A549 (cell line): ENCODE measurements at regions not wholly inside any gene's neighbourhood (a gene's known extent, or its start where the extent isn't known, plus 50 kb on each side); places are given as distances from the start of the nearest gene placed in this dataset.

Source experiments
- ATAC-seq, 2 experiments: fragments of 200-7000 bp in 1 of 2; fragments of >200 bp in 1 of 2; cut with Nextera tagmentation in 1 of 2; cut with Tn5 transposase in 1 of 2; 3 replicates each; pipeline versions ENCODE4 v1.8.0 to v1.9.1; 2018 to 2020; ENCODE audit warnings: mild to moderate bottlenecking in 1 of 2, moderate library complexity in 1 of 2
- CTCF ChIA-PET: fragments of 300-600 bp; sonication (Branson Sonifier 250); formaldehyde crosslinking; extraction: SDS; loops from one replicate; lab custom pipeline; 2021; ENCODE audit warnings: antibody characterized with exemption, inconsistent platforms; lab: Yijun Ruan, JAX
- POLR2A ChIA-PET: fragments of 350-600 bp; formaldehyde crosslinking; extraction: SDS; loops from one replicate; lab custom pipeline; 2021; ENCODE audit warnings: antibody characterized with exemption, inconsistent platforms; lab: Yijun Ruan, JAX
- DNase-seq, 2 experiments: peaks; one replicate each; pipeline versions ENCODE4 v3.0.0 to v3.0.0-alpha.2; 2011 to 2016; ENCODE audit warnings: low read depth in 1 of 2, low spot score in 1 of 2
- FAIRE-seq: peaks from 2 replicates; lab custom pipeline; 2011; peaks lifted over from hg19 to GRCh38; lab: Jason Lieb, UNC
- H3K27ac ChIP-seq, 2 experiments: fragments of >200 bp; sonication (Bioruptor Twin); formaldehyde crosslinking; 3 replicates each; pipeline ENCODE4 v1.5.1; 2016 to 2017
- H3K4me1 ChIP-seq: fragments of >200 bp; sonication (Bioruptor Twin); formaldehyde crosslinking; 3 replicates; pipeline ENCODE4 v1.6.1; 2016
- H3K4me2 ChIP-seq: fragments of >200 bp; sonication (Bioruptor Twin); formaldehyde crosslinking; 3 replicates; pipeline ENCODE4 v1.6.1; 2016
- H3K4me3 ChIP-seq: fragments of >200 bp; sonication (Bioruptor Twin); formaldehyde crosslinking; 3 replicates; pipeline ENCODE4 v1.5.1; 2016
- H3K9me3 ChIP-seq: fragments of >200 bp; sonication (Bioruptor Twin); formaldehyde crosslinking; 3 replicates; pipeline ENCODE4 v1.6.1; 2016
- BHLHE40 ChIP-seq: IDR thresholded peaks from 2 replicates; pipeline ENCODE4 v1.6.1; 2012; ENCODE audit warnings: low read depth, low read length, inconsistent platforms
- CBX2 ChIP-seq: fragments of 200-600 bp; sonication (generic); IDR thresholded peaks from 2 replicates; pipeline ENCODE4 v1.6.1; 2016; ENCODE audit warnings: low read depth, mild to moderate bottlenecking, borderline replicate concordance
- CBX8 ChIP-seq: fragments of 200-600 bp; sonication (generic); IDR thresholded peaks from 2 replicates; pipeline ENCODE4 v1.6.1; 2016
- CEBPB ChIP-seq, 2 experiments: fragments of >200 bp in 1 of 2; sonication (Bioruptor Twin) in 1 of 2; formaldehyde crosslinking in 1 of 2; IDR thresholded peaks; 2 replicates each; pipeline ENCODE4 v1.6.1; 2012 to 2016
- CHD2 ChIP-seq: fragments of 150-350 bp; IDR thresholded peaks from 2 replicates; pipeline ENCODE4 v1.6.1; 2014; ENCODE audit warnings: low read length; ENCODE audit not compliant: partially characterized antibody
- CHD4 ChIP-seq: fragments of 200-600 bp; sonication (generic); IDR thresholded peaks from 2 replicates; pipeline ENCODE4 v1.6.1; 2016; ENCODE audit warnings: antibody characterized with exemption, mild to moderate bottlenecking, borderline replicate concordance
- EHF ChIP-seq: fragments of 250-450 bp; sonication (Bioruptor Pico); IDR thresholded peaks from 2 replicates; pipeline ENCODE4 v1.5.0; 2020; ENCODE audit warnings: mild to moderate bottlenecking
- EP300 ChIP-seq, 2 experiments: fragments of >200 bp; sonication (Bioruptor Twin); formaldehyde crosslinking; IDR thresholded peaks; 2 replicates in 1 of 2; 3 replicates in 1 of 2; pipeline ENCODE4 v1.6.1; 2016 to 2017
- FOSB ChIP-seq: fragments of 250-450 bp; sonication (Bioruptor Pico); IDR thresholded peaks from 2 replicates; pipeline ENCODE4 v1.5.0; 2020; ENCODE audit warnings: mild to moderate bottlenecking, moderate library complexity
- HEYL ChIP-seq: fragments of 250-450 bp; sonication (Bioruptor Pico); IDR thresholded peaks from 2 replicates; pipeline ENCODE4 v1.8.0; 2021; ENCODE audit warnings: mild to moderate bottlenecking, moderate library complexity
- HOXB13 ChIP-seq: fragments of 250-450 bp; sonication (Bioruptor Pico); IDR thresholded peaks from 2 replicates; pipeline ENCODE4 v1.5.0; 2020; ENCODE audit warnings: low read depth, mild to moderate bottlenecking, moderate library complexity
- HOXB5 ChIP-seq: fragments of 250-450 bp; sonication (Bioruptor Pico); IDR thresholded peaks from 2 replicates; pipeline ENCODE4 v1.5.0; 2020; ENCODE audit warnings: mild to moderate bottlenecking, moderate library complexity
- KDM1A ChIP-seq: fragments of 200-600 bp; sonication (generic); IDR thresholded peaks from 2 replicates; pipeline ENCODE4 v1.6.1; 2016; ENCODE audit warnings: low read depth, mild to moderate bottlenecking
- MAFK ChIP-seq: fragments of 450-650 bp; IDR thresholded peaks from 2 replicates; pipeline ENCODE4 v1.6.1; 2014; ENCODE audit not compliant: partially characterized antibody
- POLR2AphosphoS2 ChIP-seq: conservative IDR thresholded peaks from 2 replicates; pipeline ENCODE4 v1.6.1; 2012; ENCODE audit warnings: low read length, improper control_type of control experiment, inconsistent platforms
- RCOR1 ChIP-seq: fragments of 150-350 bp; IDR thresholded peaks from 2 replicates; pipeline ENCODE4 v1.6.1; 2014; ENCODE audit warnings: antibody characterized with exemption, low read length, low read depth
- SREBF2 ChIP-seq: fragments of 450-650 bp; IDR thresholded peaks from 2 replicates; pipeline ENCODE4 v1.6.1; 2014; ENCODE audit warnings: mild to moderate bottlenecking, moderate library complexity
- ZNF302 ChIP-seq: fragments of 250-450 bp; sonication (Bioruptor Pico); IDR thresholded peaks from 2 replicates; pipeline ENCODE4 v1.9.0; 2021; ENCODE audit warnings: inconsistent platforms, mild to moderate bottlenecking, moderate library complexity
- WGBS: methylation state at CpG from one replicate; pipeline ENCODE4 v1.1.6; 2017; ENCODE audit errors: missing lambda C conversion rate; 5-methylcytosine and 5-hydroxymethylcytosine counted together
- TF ChIP-seq, protein P1 (sequence below): fragments of 200-600 bp; sonication (generic); IDR thresholded peaks from 2 replicates; pipeline ENCODE4 v1.6.1; 2016; ENCODE audit warnings: antibody characterized with exemption, mild to moderate bottlenecking, moderate library complexity
- TF ChIP-seq, protein P2 (sequence below): fragments of >200 bp; sonication (Bioruptor Twin); formaldehyde crosslinking; IDR thresholded peaks from 3 replicates; pipeline ENCODE4 v1.6.1; 2016

DNA sequence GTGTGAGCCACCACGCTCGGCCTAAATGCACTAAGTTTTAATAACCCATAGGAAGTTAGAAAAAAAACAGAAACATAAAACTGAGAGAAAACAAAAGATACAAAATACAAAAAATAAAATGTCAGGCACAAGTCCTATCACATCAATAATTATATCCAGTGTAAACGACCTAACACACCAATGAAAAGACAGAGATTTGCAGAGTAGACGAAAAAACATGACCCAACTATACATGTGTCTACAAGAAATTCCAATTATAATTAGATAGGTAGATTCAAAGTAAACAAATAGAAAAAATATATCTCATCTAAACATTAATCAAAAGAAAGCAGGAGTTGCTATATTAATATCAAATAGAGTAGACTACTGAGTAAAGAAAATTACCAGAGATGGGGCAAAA lies 69.4 kb upstream of the NUDT4 start:
- CTCF ChIA-PET, result interaction anchor here (1.3 kb wide), 1 partner anchor 72 kb away, joined by 3 read pairs; no protein-coding TSS in a partner anchor
- POLR2A ChIA-PET, result no interaction called here
- no peak for FAIRE-seq
- H3K4me1 ChIP-seq, result no peaks in the 10 kb centered on the region
- no peak for ATAC-seq
- H3K4me2 ChIP-seq, result no peak overlapping the region
- TF ChIP-seq BHLHE40, result no peak
- peak; percentile 61 for TF ChIP-seq MAFK
- TF ChIP-seq CBX2, result no peak
- no peak overlapping the region for H3K4me3 ChIP-seq
- WGBS, result 58% methylated on average over 4 of the region's 4 CpGs
- DNase-seq, result no peak
- H3K9me3 ChIP-seq, result no peaks in the 10 kb centered on the region
- no peak overlapping the region for H3K27ac ChIP-seq

DNA sequence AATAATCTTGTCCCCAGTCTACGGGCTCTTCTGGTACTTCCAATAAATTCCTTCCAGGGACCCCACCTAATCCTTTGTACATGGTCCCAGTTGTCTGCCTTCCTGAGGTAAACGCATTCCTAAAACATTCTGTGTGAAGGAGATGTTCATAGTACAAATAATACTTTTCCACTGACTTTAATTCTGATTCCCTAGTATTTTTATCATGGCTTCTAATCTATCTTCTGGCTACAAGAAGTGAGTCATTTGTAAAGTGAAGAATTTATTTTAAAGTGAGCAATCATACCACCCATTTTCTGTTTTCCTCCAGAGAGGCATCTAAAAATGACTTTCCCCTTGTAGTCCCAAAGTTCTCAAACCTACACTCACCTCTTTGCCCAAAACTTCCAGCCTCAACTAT lies 65.9 kb upstream of the NUDT4 start:
- Histone ChIP-seq H3K4me3 (no peak overlapping the region), H3K4me2 (no peak overlapping the region), H3K27ac (no peak overlapping the region), H3K4me1 (peaks cover 7% of the 10 kb centered on the region; the same call in 1 of the 3 replicates), H3K9me3 (no peaks in the 10 kb centered on the region)
- FAIRE-seq (no peak), DNase-seq (no peak), ATAC-seq (no peak)
- 86% methylated on average over 2 of the region's 2 CpGs for WGBS
- no peak for TF ChIP-seq CBX2
- TF ChIP-seq FOSB (CRISPR knock-in tag), result no peak
- TF ChIP-seq POLR2AphosphoS2, result no peak
- TF ChIP-seq, protein P1, sequence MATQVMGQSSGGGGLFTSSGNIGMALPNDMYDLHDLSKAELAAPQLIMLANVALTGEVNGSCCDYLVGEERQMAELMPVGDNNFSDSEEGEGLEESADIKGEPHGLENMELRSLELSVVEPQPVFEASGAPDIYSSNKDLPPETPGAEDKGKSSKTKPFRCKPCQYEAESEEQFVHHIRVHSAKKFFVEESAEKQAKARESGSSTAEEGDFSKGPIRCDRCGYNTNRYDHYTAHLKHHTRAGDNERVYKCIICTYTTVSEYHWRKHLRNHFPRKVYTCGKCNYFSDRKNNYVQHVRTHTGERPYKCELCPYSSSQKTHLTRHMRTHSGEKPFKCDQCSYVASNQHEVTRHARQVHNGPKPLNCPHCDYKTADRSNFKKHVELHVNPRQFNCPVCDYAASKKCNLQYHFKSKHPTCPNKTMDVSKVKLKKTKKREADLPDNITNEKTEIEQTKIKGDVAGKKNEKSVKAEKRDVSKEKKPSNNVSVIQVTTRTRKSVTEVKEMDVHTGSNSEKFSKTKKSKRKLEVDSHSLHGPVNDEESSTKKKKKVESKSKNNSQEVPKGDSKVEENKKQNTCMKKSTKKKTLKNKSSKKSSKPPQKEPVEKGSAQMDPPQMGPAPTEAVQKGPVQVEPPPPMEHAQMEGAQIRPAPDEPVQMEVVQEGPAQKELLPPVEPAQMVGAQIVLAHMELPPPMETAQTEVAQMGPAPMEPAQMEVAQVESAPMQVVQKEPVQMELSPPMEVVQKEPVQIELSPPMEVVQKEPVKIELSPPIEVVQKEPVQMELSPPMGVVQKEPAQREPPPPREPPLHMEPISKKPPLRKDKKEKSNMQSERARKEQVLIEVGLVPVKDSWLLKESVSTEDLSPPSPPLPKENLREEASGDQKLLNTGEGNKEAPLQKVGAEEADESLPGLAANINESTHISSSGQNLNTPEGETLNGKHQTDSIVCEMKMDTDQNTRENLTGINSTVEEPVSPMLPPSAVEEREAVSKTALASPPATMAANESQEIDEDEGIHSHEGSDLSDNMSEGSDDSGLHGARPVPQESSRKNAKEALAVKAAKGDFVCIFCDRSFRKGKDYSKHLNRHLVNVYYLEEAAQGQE, result no peak
- TF ChIP-seq HEYL, result no peak
- TF ChIP-seq SREBF2, result no peak
- no peak for TF ChIP-seq CBX8
- TF ChIP-seq, protein P2, sequence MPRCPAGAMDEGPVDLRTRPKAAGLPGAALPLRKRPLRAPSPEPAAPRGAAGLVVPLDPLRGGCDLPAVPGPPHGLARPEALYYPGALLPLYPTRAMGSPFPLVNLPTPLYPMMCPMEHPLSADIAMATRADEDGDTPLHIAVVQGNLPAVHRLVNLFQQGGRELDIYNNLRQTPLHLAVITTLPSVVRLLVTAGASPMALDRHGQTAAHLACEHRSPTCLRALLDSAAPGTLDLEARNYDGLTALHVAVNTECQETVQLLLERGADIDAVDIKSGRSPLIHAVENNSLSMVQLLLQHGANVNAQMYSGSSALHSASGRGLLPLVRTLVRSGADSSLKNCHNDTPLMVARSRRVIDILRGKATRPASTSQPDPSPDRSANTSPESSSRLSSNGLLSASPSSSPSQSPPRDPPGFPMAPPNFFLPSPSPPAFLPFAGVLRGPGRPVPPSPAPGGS, result no peak
- no peak for TF ChIP-seq HOXB13
- no peak for TF ChIP-seq CHD4
- no peak for TF ChIP-seq RCOR1
- TF ChIP-seq HOXB5, result no peak
- TF ChIP-seq CEBPB (IDR thresholded peaks at IDR 0.05), result no peak
- TF ChIP-seq EP300 (IDR thresholded peaks at IDR 0.05), result no peak
- TF ChIP-seq CHD2, result no peak
- ChIA-PET POLR2A (no interaction called here), CTCF (no interaction called here)

DNA sequence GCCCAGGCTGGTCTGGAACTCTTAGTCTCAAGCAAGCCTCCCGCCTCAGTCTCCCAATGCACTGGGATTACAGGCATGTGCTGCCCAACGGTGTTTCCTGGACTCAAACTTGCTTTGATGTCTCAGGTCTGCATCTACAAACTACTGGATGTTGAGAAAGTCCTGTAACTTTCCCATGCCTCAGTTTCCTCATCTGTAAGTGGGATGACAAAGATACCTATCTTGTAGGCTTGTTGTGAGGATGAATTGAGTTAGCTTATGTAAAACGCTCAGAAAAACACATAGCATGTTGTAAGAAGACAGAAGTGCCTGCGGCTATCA lies 63.6 kb upstream of the NUDT4 start:
- 58% methylated on average over 4 of the region's 4 CpGs for WGBS
- no peak for DNase-seq
- TF ChIP-seq EHF (CRISPR knock-in tag) (0 out of 2 replicates have a peak, but pooled peaks have one; percentile 36), HOXB5 (no peak), KDM1A (no peak), ZNF302 (CRISPR knock-in tag) (0 out of 2 replicates have a peak, but pooled peaks have one; percentile 28)
- CTCF ChIA-PET, result interaction anchor here (0.7 kb wide), 1 partner anchor 63 kb away, joined by 4 read pairs; no protein-coding TSS in a partner anchor
- peaks cover 7% of the 10 kb centered on the region; the same call in 1 of the 3 replicates for H3K4me1 ChIP-seq
- peak overlapping the region; percentile 80 for H3K4me2 ChIP-seq
- peak overlapping the region; percentile 64 for H3K4me3 ChIP-seq
- FAIRE-seq, result no peak
- peak overlapping the region; percentile 67 to 89 for H3K27ac ChIP-seq
- H3K9me3 ChIP-seq, result no peaks in the 10 kb centered on the region
- POLR2A ChIA-PET, result no interaction called here
- no peak for ATAC-seq
